Sigmoid colon (tissue), 6 donors: ENCODE measurements at regions not wholly inside any gene's neighbourhood (a gene's known extent, or its start where the extent isn't known, plus 50 kb on each side); places are given as distances from the start of the nearest gene placed in this dataset.

Experiments
- DNase-seq: peaks from one replicate; pipeline ENCODE4 v3.0.0-alpha.2; 2019
- H3K27ac ChIP-seq, 4 donors: fragments of 200-600 bp; sonication (generic); one replicate each; pipeline ENCODE4 v1.5.1; 2016 to 2019; ENCODE audit warnings: mild to moderate bottlenecking in 1 of 4
- H3K27me3 ChIP-seq, 3 donors: fragments of 200-600 bp; sonication (generic); one replicate each; pipeline ENCODE4 v1.5.1; 2019; ENCODE audit warnings: mild to moderate bottlenecking in 1 of 3
- H3K36me3 ChIP-seq, 4 donors: fragments of 200-600 bp; sonication (generic); one replicate each; pipeline ENCODE4 v1.5.1; 2016 to 2019
- H3K4me1 ChIP-seq, 4 donors: fragments of 200-600 bp; sonication (generic); one replicate each; pipeline ENCODE4 v1.5.1; 2017 to 2019
- H3K4me3 ChIP-seq, 4 donors: fragments of 200-600 bp; sonication (generic); one replicate each; pipeline ENCODE4 v1.5.1; 2017 to 2019; ENCODE audit warnings: mild to moderate bottlenecking in 2 of 4, moderate library complexity in 1 of 4
- H3K9me3 ChIP-seq, 4 donors: fragments of 200-600 bp in 3 of 4; sonication (generic) in 3 of 4; one replicate each; pipeline versions ENCODE4 v1.5.1 to v1.6.1; 2013 to 2019
- EP300 ChIP-seq, 4 donors: sonication (generic); formaldehyde crosslinking; IDR thresholded peaks; one replicate each; pipeline ENCODE4 v1.6.1; 2017; ENCODE audit warnings: antibody characterized with exemption in 4 of 4
- POLR2A ChIP-seq, 2 donors: fragments of 450-650 bp; IDR thresholded peaks; one replicate each; pipeline ENCODE4 v1.6.1; 2016; ENCODE audit warnings: antibody characterized with exemption in 2 of 2, mild to moderate bottlenecking in 2 of 2, moderate library complexity in 2 of 2
- POLR2AphosphoS5 ChIP-seq, 4 donors: sonication (generic); formaldehyde crosslinking; IDR thresholded peaks; one replicate each; pipeline ENCODE4 v1.6.1; 2017; ENCODE audit warnings: antibody characterized with exemption in 4 of 4
- WGBS, 2 donors: extraction: QIAGEN DNeasy Blood & Tissue Kit; methylation state at CpG; one replicate each; pipeline ENCODE4 v1.1.7; 2013; 5-methylcytosine and 5-hydroxymethylcytosine counted together
- intact Hi-C: fragments of 100-400 bp; cut with DNase I; formaldehyde crosslinking; loops from one replicate; pipeline ENCODE4 v1.15.1; 2023
- TF ChIP-seq, protein P1 (sequence below), 4 experiments: fragments of 450-650 bp in 3 of 4; fragments of 200-600 bp in 1 of 4; IDR thresholded peaks; one replicate each; pipeline ENCODE4 v1.5.1; 2016 to 2019; ENCODE audit warnings: antibody characterized with exemption in 4 of 4, mild to moderate bottlenecking in 3 of 4, moderate library complexity in 2 of 4
- donor health status: healthy with polysubstance abuse.
- donor health status: healthy.

DNA sequence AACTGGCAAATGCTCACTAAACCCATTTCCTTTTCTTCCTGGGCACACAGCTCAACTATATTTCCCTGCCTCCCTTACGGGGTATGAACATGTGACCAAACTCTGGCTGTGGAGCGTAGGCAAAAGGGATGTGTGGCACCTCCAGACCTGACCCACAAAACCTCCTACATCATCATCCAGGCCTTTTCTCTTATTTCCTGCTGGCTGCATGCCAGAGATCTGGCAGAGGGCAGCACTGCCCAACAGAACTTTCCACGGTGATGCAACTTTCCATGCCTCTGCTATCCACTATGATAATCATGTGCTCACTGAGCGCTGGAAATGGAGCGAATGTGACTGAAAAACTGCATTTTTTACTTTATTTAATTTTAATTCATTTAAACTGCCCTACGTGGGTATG lies 99.6 kb upstream of the CACNA1E start:
- no peaks in the 10 kb centered on the region for H3K27me3 ChIP-seq
- no peak overlapping the region for H3K4me3 ChIP-seq
- H3K27ac ChIP-seq, result no peak overlapping the region
- no peaks in the 10 kb centered on the region for H3K9me3 ChIP-seq
- no peak for TF ChIP-seq POLR2A (IDR thresholded peaks at IDR 0.05)
- TF ChIP-seq POLR2AphosphoS5 (IDR thresholded peaks at IDR 0.05), result no peak
- TF ChIP-seq, protein P1, sequence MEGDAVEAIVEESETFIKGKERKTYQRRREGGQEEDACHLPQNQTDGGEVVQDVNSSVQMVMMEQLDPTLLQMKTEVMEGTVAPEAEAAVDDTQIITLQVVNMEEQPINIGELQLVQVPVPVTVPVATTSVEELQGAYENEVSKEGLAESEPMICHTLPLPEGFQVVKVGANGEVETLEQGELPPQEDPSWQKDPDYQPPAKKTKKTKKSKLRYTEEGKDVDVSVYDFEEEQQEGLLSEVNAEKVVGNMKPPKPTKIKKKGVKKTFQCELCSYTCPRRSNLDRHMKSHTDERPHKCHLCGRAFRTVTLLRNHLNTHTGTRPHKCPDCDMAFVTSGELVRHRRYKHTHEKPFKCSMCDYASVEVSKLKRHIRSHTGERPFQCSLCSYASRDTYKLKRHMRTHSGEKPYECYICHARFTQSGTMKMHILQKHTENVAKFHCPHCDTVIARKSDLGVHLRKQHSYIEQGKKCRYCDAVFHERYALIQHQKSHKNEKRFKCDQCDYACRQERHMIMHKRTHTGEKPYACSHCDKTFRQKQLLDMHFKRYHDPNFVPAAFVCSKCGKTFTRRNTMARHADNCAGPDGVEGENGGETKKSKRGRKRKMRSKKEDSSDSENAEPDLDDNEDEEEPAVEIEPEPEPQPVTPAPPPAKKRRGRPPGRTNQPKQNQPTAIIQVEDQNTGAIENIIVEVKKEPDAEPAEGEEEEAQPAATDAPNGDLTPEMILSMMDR (IDR thresholded peaks at IDR 0.05), result no peak
- no peak for TF ChIP-seq EP300 (IDR thresholded peaks at IDR 0.05)
- no peak for DNase-seq
- H3K36me3 ChIP-seq, result no peaks in the 10 kb centered on the region
- intact Hi-C loops, result no loop called here
- H3K4me1 ChIP-seq, result peaks cover 0 to 16% (median 12%) of the 10 kb centered on the region in 4 donors
- 65 to 76% methylated on average over 6 of the region's 6 CpGs for WGBS, 2 donors

GRCh38 chr1:181386340-181386739 lies 97.0 kb upstream of the CACNA1E start:
- peaks cover 0 to 16% (median 12%) of the 10 kb centered on the region in 4 donors for H3K4me1 ChIP-seq
- H3K27me3 ChIP-seq, result no peaks in the 10 kb centered on the region
- no peaks in the 10 kb centered on the region for H3K9me3 ChIP-seq
- no peak for DNase-seq
- no peak overlapping the region for H3K4me3 ChIP-seq
- no peaks in the 10 kb centered on the region for H3K36me3 ChIP-seq
- intact Hi-C loops, result no loop called here
- no peak overlapping the region for H3K27ac ChIP-seq
- 26 to 46% methylated on average over 2 of the region's 2 CpGs for WGBS, 2 donors
- TF ChIP-seq, protein P1 (IDR thresholded peaks at IDR 0.05), result no peak
- TF ChIP-seq EP300 (IDR thresholded peaks at IDR 0.05) (no peak), POLR2AphosphoS5 (IDR thresholded peaks at IDR 0.05) (peak in 1 of 4 donors; percentile 37), POLR2A (IDR thresholded peaks at IDR 0.05) (no peak)

DNA sequence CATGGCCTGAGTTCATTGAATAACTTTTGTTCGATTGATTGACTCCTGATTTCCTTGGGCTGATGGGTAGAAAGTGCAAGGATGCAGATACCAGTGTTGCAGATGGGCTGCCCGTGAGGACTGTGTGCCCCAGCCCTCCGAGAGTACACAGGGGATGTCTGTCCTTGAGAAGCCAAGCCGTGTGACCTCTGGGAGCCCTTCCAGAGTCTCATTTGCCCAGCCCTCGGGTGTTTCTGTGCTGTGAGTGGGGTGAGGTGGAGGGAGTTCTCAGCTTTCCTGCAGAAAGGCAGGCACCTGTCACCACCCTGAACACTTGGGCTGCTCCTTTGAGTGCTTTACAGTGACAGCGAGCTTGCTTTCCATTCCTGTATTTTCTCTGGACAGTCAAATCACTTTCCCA lies 96.4 kb upstream of the CACNA1E start:
- intact Hi-C loops, result no loop called here
- H3K4me1 ChIP-seq, result peaks cover 0 to 16% (median 12%) of the 10 kb centered on the region in 4 donors
- no peak for DNase-seq
- TF ChIP-seq POLR2AphosphoS5 (IDR thresholded peaks at IDR 0.05) (no peak), EP300 (IDR thresholded peaks at IDR 0.05) (no peak), POLR2A (IDR thresholded peaks at IDR 0.05) (no peak)
- TF ChIP-seq, protein P1 (IDR thresholded peaks at IDR 0.05), result no peak
- no peaks in the 10 kb centered on the region for H3K36me3 ChIP-seq
- 70 to 79% methylated on average over 6 of the region's 6 CpGs for WGBS, 2 donors
- no peaks in the 10 kb centered on the region for H3K9me3 ChIP-seq
- no peaks in the 10 kb centered on the region for H3K27me3 ChIP-seq
- no peak overlapping the region for H3K4me3 ChIP-seq
- no peak overlapping the region for H3K27ac ChIP-seq

GRCh38 chr1:181387702-181388101 lies 95.6 kb upstream of the CACNA1E start:
- 86 to 93% methylated on average over 4 of the region's 4 CpGs for WGBS, 2 donors
- no peak overlapping the region for H3K27ac ChIP-seq
- H3K27me3 ChIP-seq, result no peaks in the 10 kb centered on the region
- no peak overlapping the region for H3K4me3 ChIP-seq
- H3K9me3 ChIP-seq, result no peaks in the 10 kb centered on the region
- H3K36me3 ChIP-seq, result no peaks in the 10 kb centered on the region
- TF ChIP-seq POLR2AphosphoS5 (IDR thresholded peaks at IDR 0.05) (no peak), EP300 (IDR thresholded peaks at IDR 0.05) (no peak), POLR2A (IDR thresholded peaks at IDR 0.05) (no peak)
- TF ChIP-seq, protein P1 (IDR thresholded peaks at IDR 0.05), result no peak
- intact Hi-C loops, result no loop called here
- H3K4me1 ChIP-seq, result peaks cover 0 to 16% (median 12%) of the 10 kb centered on the region in 4 donors
- DNase-seq, result no peak

GRCh38 chr1:181390410-181391077 lies 92.8 kb upstream of the CACNA1E start:
- no peak for TF ChIP-seq EP300 (IDR thresholded peaks at IDR 0.05)
- TF ChIP-seq POLR2AphosphoS5 (IDR thresholded peaks at IDR 0.05), result no peak
- TF ChIP-seq POLR2A (IDR thresholded peaks at IDR 0.05), result no peak
- TF ChIP-seq, protein P1 (IDR thresholded peaks at IDR 0.05), result no peak
- WGBS, 2 donors, result 23 to 52% methylated on average over 8 of the region's 8 CpGs
- H3K27me3 ChIP-seq, result peaks cover 0 to 3% (median 0%) of the 10 kb centered on the region in 3 donors
- DNase-seq, result no peak
- H3K4me1 ChIP-seq, result peaks cover 0 to 16% (median 12%) of the 10 kb centered on the region in 4 donors
- no peak overlapping the region for H3K27ac ChIP-seq
- H3K4me3 ChIP-seq, result no peak overlapping the region
- H3K36me3 ChIP-seq, result no peaks in the 10 kb centered on the region
- H3K9me3 ChIP-seq, result no peaks in the 10 kb centered on the region
- intact Hi-C loops, result no loop called here
